ENCODE measurements at regions not wholly inside any gene's neighbourhood (a gene's known extent, or its start where the extent isn't known, plus 50 kb on each side); places are given as distances from the start of the nearest gene placed in this dataset.

GRCh38 chr14:103230021-103230420 lies 104.0 kb upstream of the EIF5 start:
- TF ChIP-seq ZNF8 (CRISPR knock-in tag; IDR thresholded peaks at IDR 0.05): no peak
- no peak for TF ChIP-seq ZFP30 (CRISPR knock-in tag; IDR thresholded peaks at IDR 0.05)
- no peak for TF ChIP-seq PATZ1 (CRISPR knock-in tag; IDR thresholded peaks at IDR 0.05; ENCODE audit: borderline replicate concordance)
- TF ChIP-seq CREB5 (CRISPR knock-in tag; IDR thresholded peaks at IDR 0.05; ENCODE audit: low read depth): no peak
- TF ChIP-seq PPARA (CRISPR knock-in tag; IDR thresholded peaks at IDR 0.05; ENCODE audit: borderline replicate concordance): no peak
- no peak for TF ChIP-seq TCF4 (CRISPR knock-in tag; IDR thresholded peaks at IDR 0.05; ENCODE audit: borderline replicate concordance)
- TF ChIP-seq ARNTL (CRISPR knock-in tag; IDR thresholded peaks at IDR 0.05; ENCODE audit: borderline replicate concordance, low read depth): no peak
- TF ChIP-seq ZNF70 (CRISPR knock-in tag; IDR thresholded peaks at IDR 0.05): no peak
- TF ChIP-seq ZC3H10 (CRISPR knock-in tag; IDR thresholded peaks at IDR 0.05): no peak
- TF ChIP-seq ZFP3 (CRISPR knock-in tag; IDR thresholded peaks at IDR 0.05): no peak
- TF ChIP-seq GLIS3 (CRISPR knock-in tag; IDR thresholded peaks at IDR 0.05): no peak
- TF ChIP-seq SNAI2 (CRISPR knock-in tag; IDR thresholded peaks at IDR 0.05): no peak
- TF ChIP-seq CSRNP3 (CRISPR knock-in tag; IDR thresholded peaks at IDR 0.05): no peak
- TF ChIP-seq RARB (CRISPR knock-in tag; IDR thresholded peaks at IDR 0.05): no peak
